ENCODE measurements at regions not wholly inside any gene's neighbourhood (a gene's known extent, or its start where the extent isn't known, plus 50 kb on each side); places are given as distances from the start of the nearest gene placed in this dataset.

DNA sequence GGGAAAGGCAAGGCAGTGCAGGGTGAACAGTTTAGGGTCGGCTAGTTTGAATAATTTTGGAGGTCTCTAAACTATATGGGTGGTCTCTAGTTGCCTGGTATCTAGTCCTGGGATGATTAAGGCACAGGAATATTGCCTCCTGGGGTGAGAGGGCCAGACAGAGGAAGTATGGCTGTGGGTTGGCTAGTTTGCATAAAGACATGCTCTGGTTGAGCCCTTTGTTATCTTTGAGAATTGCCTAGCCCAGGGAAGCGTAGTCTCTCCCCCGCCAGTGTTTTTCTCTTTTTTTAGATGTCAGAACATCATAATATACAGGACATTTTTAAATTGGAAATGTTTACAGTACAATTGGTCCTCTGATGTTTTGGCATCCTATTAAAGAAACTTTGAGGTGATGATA lies 163.5 kb downstream of the PWWP3B start:
- no peak for DNase-seq (ENCODE audit: extremely low spot score, insufficient read length, low read depth)
- FAIRE-seq = no peak

DNA sequence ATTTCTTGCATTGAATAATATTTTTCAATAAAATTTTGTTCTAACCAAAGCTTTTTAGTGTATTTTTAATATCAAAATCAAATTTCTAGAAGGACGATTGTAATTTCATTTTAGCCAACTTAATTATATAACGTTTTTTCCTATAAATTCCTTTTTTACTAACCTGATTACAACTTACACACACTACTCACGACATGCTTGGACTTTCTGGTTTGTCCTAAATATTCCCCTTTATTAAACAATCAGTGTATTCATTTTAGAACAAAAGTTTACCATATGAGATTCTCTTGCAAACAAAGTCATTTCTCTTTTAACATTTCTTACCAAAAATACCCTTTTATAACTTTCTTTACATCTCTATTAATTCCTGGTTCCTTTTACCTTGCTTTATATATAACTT lies 173.7 kb downstream of the PWWP3B start:
- DNase-seq (ENCODE audit: extremely low spot score, insufficient read length, low read depth) (no peak), FAIRE-seq (no peak)

DNA sequence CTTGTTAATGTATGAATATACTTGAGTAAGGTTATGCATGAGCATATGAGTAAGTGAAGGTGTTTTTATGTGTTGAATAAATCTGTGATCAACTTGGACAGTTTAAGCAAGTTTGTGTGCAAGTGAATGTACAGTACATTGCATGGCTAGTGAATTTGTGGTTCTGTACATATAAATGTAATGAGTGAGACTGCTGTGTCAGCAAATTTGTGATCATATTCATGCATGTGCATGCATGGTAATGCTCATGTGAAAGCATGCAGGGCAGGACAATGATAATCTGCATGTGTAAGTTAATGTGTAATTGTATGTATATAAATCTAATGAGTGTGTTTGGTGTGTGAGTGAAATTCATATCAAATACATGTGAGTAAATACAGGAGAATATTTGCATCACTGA lies 188.5 kb downstream of the PWWP3B start:
- no peak for FAIRE-seq
- no peak for DNase-seq (ENCODE audit: extremely low spot score, insufficient read length, low read depth)

DNA sequence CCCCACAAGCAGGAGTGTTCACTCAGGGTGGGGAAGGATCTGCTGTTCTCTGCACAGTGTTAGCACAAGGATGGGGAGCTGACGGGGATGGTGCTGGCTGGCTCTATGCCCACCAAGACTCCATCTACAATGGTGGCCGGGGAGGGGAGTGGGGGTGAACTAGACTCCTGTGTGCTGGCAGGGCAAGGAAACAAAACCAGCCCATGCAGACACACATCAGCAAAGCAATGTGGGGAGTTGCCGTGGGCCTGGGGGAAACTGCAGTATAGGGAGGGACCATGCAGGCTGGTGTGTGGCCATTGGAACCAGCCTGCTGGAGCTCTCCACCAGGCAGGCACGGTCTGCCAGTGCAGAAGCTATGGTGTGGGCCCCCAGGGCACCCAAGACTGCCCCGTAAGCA lies 195.1 kb downstream of the PWWP3B start:
- FAIRE-seq = no peak

DNA sequence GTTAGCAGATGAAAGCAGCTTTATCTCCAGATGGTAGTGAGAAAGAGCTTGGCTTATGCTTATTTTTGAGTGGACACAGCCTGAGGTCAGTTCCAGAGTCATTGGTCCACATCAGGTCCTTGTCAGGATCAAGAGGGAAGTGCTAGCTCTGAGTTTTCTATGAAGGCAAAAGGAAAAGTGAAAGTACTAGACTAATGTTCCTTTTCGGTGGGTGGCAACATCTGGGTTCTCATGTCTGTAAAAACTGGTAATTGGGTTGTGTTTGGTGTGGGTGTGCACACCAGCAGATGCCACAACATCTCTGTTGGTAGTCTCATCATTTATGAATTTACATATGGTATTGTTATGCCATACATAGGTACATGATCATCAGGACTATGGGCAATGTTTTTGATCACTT lies 210.5 kb downstream of the PWWP3B start:
- FAIRE-seq (no peak), DNase-seq (ENCODE audit: extremely low spot score, insufficient read length, low read depth) (no peak)

More for the DNA sequence above, 195.1 kb downstream of the PWWP3B start:
- DNase-seq (ENCODE audit: extremely low spot score, insufficient read length, low read depth) = no peak

DNA sequence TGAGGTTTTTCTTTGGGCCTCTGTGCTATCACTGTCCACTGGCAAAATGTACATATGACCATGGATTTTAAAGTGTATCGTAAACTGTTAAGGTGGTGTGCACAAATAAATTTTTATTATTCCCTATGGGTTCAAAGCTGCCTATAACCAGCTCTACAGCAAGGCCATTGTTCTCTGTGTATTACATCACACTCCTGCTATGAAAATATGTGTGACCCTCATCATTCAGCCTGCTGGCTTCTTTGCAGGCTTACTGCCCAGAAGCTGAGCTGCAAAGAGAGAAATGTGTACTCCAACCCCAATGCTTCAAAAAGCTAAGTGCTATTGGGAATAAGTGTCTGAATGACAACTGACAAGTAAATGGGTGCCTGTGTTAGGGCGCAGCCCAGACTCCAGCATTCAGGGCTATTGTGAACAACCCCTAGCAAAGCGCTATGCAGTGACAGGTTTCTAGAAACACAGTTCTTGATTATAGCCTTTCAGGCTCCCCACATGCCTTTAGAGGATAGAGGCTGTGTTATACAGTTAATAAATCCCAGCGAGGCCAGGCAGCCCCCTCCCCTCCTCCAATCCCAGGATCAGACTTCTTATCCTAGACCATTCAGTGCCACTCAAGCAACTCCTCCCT lies 220.4 kb upstream of the RADX start:
- FAIRE-seq = no peak
- no peak for DNase-seq (ENCODE audit: extremely low spot score, insufficient read length, low read depth)

DNA sequence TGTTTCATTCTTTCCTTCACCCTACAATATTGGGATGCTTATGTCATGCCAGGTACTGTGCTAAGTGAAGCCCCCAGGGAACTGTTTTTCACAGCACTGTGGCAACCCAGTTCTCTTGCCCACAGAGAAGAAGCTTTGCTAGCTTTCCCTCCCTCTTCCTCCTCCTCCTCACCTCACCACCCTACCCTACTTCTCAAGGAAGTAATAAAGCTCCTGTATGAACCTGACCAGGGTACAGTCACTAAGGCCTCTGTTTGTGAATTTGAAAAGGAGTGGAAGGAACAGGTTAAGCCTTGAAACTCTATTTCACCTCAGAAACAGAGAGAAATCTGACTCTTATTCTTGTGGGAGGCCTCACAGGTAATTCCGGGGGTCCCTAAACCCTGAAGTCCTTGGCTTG lies 219.4 kb upstream of the RADX start:
- DNase-seq (ENCODE audit: extremely low spot score, insufficient read length, low read depth) (no peak), FAIRE-seq (no peak)

DNA sequence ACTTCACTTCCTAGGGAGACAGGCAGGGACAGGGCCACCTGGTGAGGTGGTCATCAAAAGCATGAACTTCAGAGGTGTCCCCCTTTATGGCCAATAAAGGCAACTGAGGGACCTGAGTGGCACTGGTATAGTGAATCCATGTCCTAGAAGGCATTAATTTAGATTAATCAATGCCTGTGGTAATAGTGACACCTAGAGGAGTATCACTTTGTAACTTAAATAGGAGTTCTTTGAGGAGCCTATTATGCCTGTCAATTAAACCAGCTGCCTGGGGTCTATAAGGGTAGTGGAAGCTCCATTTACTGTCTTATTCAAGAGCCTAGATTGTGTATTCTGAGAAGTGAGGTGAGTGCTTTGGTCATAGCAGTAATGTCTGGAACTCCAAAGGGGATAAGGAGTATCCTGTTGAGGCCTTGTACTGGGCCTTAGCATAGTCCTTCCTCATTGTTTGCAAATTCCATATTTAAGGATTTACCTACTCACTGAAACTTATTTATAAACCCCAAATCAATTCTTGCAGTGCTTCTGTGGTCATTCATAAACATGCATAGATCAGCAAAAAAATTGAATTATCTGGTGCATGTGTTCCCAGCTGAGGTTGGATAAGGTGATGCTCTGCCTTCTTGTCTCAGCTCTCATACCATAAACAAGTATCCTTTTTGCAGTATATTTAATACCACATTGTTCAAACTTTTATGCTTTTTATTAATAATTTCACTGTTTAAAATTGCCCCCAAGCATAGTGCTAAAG lies 213.8 kb upstream of the RADX start:
- FAIRE-seq = no peak
- DNase-seq (ENCODE audit: extremely low spot score, insufficient read length, low read depth) = no peak

DNA sequence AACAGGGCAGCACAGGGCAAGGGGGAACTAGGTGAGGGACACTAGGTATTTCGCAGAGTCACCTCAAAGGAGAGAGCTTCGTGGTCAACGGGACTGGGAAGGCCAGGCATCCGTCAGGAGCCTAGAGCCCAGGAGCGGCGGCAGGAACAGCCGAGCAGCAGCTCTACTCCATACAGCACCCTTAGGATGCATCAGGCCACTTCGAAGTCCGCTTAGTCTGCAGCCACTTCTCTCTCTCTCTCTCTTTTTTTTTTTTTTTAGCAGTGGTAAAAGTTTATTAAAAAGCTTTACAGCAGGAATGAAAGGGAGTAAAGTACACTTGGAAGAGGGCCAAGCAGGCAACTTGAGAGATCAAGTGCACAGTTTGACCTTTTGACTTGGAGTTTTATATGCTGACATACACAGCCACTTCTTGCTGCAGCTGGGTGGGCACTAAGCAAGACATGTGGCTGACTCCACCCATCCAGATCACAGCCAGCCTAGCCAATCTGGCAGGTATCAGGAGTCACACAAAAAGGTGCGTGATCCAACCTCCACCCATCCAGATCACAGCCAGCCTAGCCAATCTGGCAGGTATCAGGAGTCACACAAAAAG lies 209.7 kb upstream of the RADX start:
- FAIRE-seq (no peak), DNase-seq (ENCODE audit: extremely low spot score, insufficient read length, low read depth) (no peak)

DNA sequence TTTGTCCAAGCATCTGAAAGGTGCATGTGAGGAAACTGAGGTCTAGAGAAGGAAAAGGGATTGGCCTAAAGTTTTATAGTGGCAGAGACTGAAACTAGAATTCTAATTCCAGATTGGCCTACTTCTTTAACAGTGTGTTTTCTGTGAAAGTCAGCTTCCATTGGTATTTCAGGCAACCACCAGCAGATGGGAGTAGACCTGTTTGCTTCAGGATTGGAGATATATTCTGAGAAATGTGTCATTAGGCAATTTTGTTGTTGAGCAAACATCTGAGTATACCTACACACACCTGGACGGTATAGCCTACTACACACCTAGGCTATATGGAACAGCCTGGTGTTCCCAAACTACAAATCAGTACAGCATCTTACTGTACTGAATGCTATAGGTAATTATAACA lies 207.3 kb upstream of the RADX start:
- no peak for FAIRE-seq

DNA sequence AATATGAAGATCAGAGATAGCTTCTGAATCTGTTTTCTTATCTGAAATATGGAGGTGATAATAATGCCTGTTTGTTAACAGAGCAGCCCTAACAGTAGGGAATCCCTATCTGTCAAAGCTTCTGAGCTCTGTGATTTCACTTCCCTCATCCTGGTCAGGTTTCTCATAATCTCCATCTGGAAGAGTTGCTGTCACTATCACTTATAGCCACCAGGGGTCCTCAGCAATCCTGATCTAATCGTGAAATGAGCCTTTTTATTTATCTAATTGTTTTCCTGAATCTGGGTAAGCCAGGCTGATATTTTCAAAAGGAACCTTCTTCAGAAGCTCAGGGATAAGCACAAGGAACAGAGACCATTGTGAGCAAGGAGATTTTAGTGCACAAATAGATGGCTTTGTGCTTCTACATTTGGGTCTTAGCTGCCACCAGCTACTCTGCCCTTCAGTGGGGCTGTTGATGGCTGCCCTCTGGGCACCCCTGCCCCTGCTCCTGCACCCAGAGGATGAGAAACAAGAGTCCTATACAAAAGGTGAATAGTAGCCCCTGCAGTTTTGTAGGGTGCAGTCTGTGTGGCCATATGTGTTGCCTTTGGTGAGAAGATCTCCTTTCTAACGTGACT lies 196.4 kb upstream of the RADX start:
- FAIRE-seq (peak; percentile 5), DNase-seq (ENCODE audit: extremely low spot score, insufficient read length, low read depth) (no peak)

More for the DNA sequence above, 207.3 kb upstream of the RADX start:
- no peak for DNase-seq (ENCODE audit: extremely low spot score, insufficient read length, low read depth)

DNA sequence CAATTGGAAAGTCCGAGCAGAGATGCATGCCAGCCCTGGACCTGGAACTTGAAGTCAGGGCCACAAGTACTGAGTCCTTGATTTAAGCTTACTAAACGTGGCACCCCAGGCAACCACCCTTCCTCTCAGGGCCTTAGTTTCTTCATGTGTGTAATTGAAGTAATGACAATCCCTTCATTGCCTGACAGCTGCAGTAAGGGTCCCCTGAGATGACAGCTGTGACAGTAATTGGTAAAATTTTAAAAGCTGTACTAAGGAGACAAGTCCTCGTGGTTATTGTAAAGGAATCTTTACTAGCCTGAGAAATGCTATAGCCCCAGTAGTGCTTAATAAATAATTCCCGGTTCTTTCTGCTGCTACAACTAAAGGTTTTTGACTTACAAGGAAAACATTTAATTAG lies 175.1 kb upstream of the RADX start:
- FAIRE-seq (no peak), DNase-seq (ENCODE audit: extremely low spot score, insufficient read length, low read depth) (no peak)

DNA sequence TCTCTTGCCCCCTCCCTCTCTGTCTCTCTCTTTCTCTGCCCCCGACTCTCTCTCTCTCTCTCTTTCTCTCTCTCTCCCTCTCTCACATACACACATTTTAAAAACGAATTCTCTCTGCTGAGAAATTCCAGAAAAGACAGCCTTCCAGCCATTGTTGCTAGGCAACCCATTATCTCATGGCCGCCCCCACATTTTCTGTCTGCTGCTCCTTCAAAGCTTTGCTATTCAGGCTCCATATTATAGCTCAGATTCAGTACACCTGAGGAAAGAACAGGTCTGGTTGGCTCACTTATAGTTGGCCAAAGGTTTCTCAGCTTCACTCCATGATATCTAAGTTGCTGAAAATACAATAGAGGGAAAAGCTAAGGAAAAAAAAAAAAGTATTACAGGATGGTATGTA lies 174.4 kb upstream of the RADX start:
- DNase-seq (ENCODE audit: extremely low spot score, insufficient read length, low read depth) (no peak), FAIRE-seq (no peak)

DNA sequence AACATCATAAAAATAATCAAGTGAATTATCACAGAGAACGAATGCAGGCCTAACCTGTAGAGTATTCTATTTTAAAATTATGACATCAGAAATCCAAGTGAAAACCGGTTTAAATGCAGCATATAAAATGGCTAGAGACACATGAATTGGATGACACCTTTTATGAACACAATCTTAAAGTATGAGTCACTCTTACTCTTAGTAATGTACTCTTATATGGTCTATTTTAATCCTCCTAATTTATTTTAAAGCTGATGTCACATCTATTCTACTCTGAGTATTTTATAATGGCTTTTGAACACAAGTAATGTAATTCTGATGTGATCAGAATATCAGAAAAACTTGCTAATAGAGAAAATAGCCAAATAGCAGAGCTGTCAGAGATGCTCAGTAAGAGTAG lies 161.4 kb upstream of the RADX start:
- FAIRE-seq = no peak
- DNase-seq (ENCODE audit: extremely low spot score, insufficient read length, low read depth) = no peak

DNA sequence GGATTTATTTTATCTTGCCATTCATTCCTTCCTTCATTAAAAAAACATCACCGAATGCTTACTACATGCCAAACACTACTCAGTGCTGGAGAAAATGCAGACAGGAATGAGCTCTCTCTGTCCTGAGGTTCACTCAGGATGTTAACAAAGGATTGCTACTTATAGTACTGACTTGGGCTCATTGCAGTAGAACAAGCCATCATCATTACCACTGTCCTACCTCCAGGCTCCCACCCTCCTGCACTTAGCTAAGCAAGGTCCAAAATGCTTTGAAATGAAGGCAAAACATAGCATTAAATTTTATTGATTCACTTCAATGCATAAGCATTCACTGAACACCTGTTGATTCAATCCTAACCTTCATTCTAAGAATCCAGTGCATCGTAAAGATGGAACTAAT lies 159.8 kb upstream of the RADX start:
- no peak for DNase-seq (ENCODE audit: extremely low spot score, insufficient read length, low read depth)
- no peak for FAIRE-seq

DNA sequence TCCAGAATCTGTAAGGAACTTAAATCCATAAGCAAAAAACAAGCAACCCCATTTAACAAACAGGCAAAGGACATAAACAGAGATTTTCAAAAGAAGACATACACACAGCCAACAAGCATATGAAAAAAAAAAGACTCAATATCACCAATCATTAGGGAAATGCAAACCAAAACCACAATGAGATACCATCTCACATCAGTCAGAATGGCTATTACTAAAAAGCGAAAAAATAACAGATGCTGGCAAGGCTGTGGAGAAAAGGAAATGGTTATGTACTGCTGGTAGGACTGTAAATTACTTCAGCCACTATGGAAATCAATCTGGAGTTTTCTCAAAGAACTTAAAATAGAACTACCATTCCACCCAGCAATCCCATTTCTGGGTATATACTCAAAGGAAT lies 156.8 kb upstream of the RADX start:
- FAIRE-seq = no peak
- DNase-seq (ENCODE audit: extremely low spot score, insufficient read length, low read depth) = no peak

DNA sequence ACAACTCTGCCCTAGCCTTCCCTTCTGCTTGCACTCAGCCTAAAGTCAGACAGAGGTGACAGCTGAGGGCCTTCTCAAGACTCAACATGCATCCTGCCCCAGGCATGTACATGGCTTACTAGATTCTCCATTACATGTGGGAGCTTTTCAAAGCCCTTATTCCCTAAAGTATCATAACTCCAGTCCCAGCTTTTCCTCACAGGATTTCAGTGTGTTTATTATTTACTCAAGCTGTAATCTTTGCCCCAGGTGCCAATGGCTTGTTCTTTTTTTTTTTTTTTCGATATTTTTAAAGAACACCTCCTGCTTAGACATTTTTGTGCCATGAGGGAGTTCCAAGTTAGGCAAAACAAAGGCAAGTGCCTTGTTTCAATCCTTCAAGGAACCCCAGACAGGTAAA lies 154.0 kb upstream of the RADX start:
- FAIRE-seq (no peak), DNase-seq (ENCODE audit: extremely low spot score, insufficient read length, low read depth) (no peak)

DNA sequence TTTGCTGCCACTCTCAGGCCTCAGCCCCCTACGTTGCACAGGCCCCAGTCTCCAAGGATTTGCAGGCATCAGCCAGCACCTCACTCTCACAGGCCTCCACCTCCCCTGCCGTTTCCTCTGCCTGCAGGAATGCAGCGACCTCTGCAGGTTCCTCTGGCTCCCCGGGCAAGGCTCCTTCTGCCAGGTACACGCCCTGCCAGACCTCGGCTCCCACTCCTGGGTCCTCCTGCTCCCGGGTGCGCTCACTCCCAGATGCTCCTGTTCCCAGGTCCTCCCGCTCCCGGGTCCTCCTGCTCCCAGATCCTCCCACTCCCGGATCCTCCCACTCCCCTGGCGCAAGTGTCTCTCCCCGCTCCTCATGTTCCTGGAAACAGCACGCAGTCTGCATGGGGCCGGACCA lies 144.4 kb upstream of the RADX start:
- FAIRE-seq (no peak), DNase-seq (ENCODE audit: extremely low spot score, insufficient read length, low read depth) (no peak)

DNA sequence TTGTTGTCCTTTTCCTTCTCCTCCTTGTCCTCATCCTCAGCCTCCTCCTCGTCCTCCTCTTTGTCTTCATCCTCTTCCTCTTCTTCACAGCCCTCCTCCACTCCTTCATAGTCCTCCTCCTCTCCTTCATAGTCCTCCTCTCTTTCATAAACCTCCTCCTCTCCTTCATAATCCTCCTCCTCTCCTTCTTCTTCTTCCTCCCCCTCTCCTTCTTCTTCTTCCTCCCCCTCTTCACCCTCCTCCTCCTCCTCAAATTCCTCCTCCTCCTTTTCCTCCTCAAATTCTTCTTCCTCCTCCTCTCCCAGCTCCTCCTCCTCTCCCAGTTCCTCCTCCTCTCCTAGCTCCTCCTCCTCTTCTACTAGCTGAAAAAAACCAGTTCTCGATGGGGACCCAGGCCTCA lies 143.8 kb upstream of the RADX start:
- DNase-seq (ENCODE audit: extremely low spot score, insufficient read length, low read depth) (no peak), FAIRE-seq (no peak)

DNA sequence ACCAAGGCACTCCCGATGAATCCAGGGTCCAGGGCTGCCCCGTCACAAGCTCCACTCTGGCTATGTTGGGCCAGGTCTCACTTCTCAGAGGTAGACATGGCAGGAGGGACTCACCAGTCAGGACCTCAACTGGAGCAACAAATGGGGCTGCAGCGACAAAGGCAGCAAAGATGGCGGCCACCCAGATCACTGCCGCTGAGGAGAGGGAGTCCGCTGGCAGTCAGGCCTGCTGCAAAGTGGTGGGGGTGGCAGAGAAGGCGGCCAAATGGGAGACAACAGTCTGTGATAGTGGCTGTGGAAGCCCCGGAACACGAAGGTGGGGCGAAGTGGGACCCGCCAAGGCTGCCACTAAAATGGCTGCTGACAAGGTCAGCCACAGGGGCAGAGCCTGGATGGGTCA lies 143.3 kb upstream of the RADX start:
- FAIRE-seq = no peak
- DNase-seq (ENCODE audit: extremely low spot score, insufficient read length, low read depth) = no peak

DNA sequence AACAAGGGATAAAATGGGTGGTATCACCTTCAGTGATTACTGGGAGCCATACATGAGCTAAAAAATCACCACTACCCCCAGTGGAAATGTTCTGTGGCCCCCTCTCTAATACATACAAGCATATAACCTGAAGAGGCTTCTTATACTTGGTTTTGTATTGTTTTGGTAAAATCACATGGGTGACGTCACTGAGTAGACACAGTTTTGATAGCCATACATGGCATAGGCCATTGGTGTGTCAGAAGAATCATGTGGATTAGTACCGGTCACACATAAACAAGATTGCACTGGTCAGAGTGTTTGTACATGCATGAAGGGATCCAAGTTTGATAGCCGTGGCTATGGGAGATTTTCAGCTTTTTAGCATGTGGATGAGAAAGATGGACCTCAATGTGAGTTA lies 131.9 kb upstream of the RADX start:
- FAIRE-seq (no peak), DNase-seq (ENCODE audit: extremely low spot score, insufficient read length, low read depth) (no peak)

Measured in GM18507 (cell line).